RWPE1 (cell line): ENCODE measurements at regions not wholly inside any gene's neighbourhood (a gene's known extent, or its start where the extent isn't known, plus 50 kb on each side); places are given as distances from the start of the nearest gene placed in this dataset.

Experiments used
- CTCF ChIA-PET: fragments of 350-600 bp; sonication (Branson Sonifier 250); formaldehyde crosslinking; extraction: SDS; loops from one replicate; lab custom pipeline; 2021; lab: Yijun Ruan, JAX
- POLR2A ChIA-PET: fragments of 400-600 bp; formaldehyde crosslinking; extraction: SDS; loops from one replicate; lab custom pipeline; 2020; ENCODE audit warnings: antibody characterized with exemption; ENCODE audit not compliant: low non-redundant PET; lab: Yijun Ruan, JAX
- DNase-seq: peaks from one replicate; pipeline ENCODE4 v3.0.0; 2012; ENCODE audit warnings: low spot score
- H3K27ac ChIP-seq: fragments of 450-650 bp; 2 replicates; pipeline ENCODE4 v1.5.1; 2017
- TF ChIP-seq, protein P1 (sequence below): fragments of 450-650 bp; conservative IDR thresholded peaks from 2 replicates; pipeline ENCODE4 v1.5.1; 2017; ENCODE audit warnings: low read depth, mild to moderate bottlenecking

DNA sequence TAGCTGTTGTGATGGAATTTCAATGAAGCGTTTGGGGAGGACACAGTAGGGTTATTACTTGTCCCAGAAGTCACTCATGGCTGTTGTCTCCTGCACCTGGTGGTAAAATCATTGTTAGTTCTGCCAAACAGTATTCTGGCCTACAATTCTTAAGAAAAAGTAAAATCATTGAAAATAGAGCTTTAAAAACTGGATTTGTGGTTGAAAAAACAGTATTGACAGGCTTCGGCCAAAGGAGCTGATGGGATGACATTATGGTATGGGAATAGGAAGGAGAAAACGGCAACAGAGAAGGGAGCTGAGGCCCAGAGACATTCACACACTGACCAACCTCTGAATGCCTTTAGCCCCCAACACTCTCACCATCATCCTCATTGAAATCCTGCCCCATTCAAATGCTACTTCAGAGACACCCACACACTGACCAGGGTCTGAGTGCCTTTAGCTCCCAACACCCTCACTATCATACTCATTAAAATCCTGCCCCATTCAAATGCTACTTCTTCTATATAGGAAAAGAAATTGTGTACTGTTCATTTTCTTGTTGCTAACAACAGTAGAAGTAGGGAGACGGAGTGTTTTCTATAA is 114.1 kb upstream of the OSR1 start:
- CTCF ChIA-PET = interaction anchor here (0.8 kb wide), 2 partner anchors 9 to 1380 kb away, joined by 3 read pairs; no protein-coding TSS in a partner anchor
- TF ChIP-seq, protein P1, sequence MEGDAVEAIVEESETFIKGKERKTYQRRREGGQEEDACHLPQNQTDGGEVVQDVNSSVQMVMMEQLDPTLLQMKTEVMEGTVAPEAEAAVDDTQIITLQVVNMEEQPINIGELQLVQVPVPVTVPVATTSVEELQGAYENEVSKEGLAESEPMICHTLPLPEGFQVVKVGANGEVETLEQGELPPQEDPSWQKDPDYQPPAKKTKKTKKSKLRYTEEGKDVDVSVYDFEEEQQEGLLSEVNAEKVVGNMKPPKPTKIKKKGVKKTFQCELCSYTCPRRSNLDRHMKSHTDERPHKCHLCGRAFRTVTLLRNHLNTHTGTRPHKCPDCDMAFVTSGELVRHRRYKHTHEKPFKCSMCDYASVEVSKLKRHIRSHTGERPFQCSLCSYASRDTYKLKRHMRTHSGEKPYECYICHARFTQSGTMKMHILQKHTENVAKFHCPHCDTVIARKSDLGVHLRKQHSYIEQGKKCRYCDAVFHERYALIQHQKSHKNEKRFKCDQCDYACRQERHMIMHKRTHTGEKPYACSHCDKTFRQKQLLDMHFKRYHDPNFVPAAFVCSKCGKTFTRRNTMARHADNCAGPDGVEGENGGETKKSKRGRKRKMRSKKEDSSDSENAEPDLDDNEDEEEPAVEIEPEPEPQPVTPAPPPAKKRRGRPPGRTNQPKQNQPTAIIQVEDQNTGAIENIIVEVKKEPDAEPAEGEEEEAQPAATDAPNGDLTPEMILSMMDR = no peak
- no peak overlapping the region for H3K27ac ChIP-seq
- POLR2A ChIA-PET = no interaction called here
- no peak for DNase-seq

- DNase-seq = no peak
- H3K27ac ChIP-seq = no peak overlapping the region
- TF ChIP-seq, protein P1 = no peak
- CTCF ChIA-PET = no interaction called here
- POLR2A ChIA-PET = no interaction called here
Observed at GRCh38 chr2:19471491-19471890, 113.1 kb upstream of the OSR1 start.

DNA sequence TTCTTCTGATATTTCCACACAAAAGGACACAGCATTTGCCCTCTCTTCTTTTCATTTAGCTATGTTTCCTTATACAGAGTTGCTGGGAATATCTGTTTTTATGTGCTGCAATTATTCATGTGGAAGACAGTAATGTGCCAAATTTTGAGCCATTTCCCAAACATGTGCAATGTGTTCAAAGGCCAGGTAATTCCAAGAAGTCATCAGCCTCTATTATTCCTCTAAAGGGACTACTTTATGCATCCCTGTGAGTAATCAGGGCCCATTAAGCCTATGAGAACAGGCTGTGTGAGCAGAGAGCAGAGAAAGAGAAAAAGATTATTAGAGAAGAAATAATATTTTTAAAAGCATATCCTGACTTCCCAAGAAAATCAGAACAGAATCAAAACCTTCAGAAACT is 107.6 kb upstream of the OSR1 start:
- CTCF ChIA-PET = no interaction called here
- no peak for DNase-seq
- POLR2A ChIA-PET = no interaction called here
- no peak overlapping the region for H3K27ac ChIP-seq
- TF ChIP-seq, protein P1 = no peak

GRCh38 chr2:19462256-19462645 is 103.8 kb upstream of the OSR1 start:
- DNase-seq = no peak
- POLR2A ChIA-PET = no interaction called here
- TF ChIP-seq, protein P1 = no peak
- CTCF ChIA-PET = no interaction called here
- H3K27ac ChIP-seq = no peak overlapping the region

- ChIA-PET POLR2A (no interaction called here), CTCF (no interaction called here)
- no peak for DNase-seq
- H3K27ac ChIP-seq = no peak overlapping the region
- TF ChIP-seq, protein P1 = no peak
Observed at GRCh38 chr2:19461504-19462255, 103.3 kb upstream of the OSR1 start.

DNA sequence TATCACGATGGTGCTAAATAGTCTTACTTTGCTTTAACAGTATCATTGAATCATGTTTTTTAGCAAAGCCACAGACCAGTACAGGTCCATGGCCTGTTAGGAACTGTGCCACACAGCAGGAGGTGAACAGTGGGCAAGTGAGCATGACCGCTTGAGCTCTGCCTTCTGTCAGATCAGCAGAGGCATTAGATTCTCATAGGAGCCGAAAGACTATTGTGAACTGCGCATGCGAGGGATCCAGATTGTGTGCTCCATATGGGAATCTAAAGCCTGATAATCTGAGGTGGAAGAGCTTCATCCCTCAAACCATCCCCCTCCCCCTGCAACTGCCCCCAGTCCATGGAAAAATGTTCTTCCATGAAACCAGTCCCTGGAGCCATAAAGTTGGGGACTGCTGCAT is 102.3 kb upstream of the OSR1 start:
- no peak overlapping the region for H3K27ac ChIP-seq
- ChIA-PET CTCF (no interaction called here), POLR2A (no interaction called here)
- no peak for DNase-seq
- TF ChIP-seq, protein P1 = no peak
